ENCODE measurements at regions not wholly inside any gene's neighbourhood (a gene's known extent, or its start where the extent isn't known, plus 50 kb on each side); places are given as distances from the start of the nearest gene placed in this dataset.
A peak's percentile ranks its signal among the peaks of the same experiment; 100 is the strongest.

GRCh38 chr20:50301165-50301564 is 110.5 kb downstream of the CEBPB start:
- DNase-seq (ENCODE audit: low read depth): no peak
- H3K9me3 ChIP-seq (ENCODE audit: control insufficient read depth, low read length): no peaks in the 10 kb centered on the region
- H3K36me3 ChIP-seq (ENCODE audit: control insufficient read depth, insufficient read depth, low read length, severe bottlenecking): no peaks in the 10 kb centered on the region
- no peaks in the 10 kb centered on the region for H3K27me3 ChIP-seq (replicated peaks; ENCODE audit: control insufficient read depth, insufficient read depth, low read length)
- peaks cover 61% of the 10 kb centered on the region for H3K4me1 ChIP-seq (ENCODE audit: control insufficient read depth, insufficient read depth, low read length)
- H3K9ac ChIP-seq (ENCODE audit: low read length): no peak overlapping the region
- H3K4me3 ChIP-seq (ENCODE audit: low read length): no peak overlapping the region

GRCh38 chr20:50301712-50302111 is 111.1 kb downstream of the CEBPB start:
- peaks cover 64% of the 10 kb centered on the region for H3K4me1 ChIP-seq (ENCODE audit: control insufficient read depth, insufficient read depth, low read length)
- H3K9ac ChIP-seq (ENCODE audit: low read length): no peak overlapping the region
- H3K9me3 ChIP-seq (ENCODE audit: control insufficient read depth, low read length): no peaks in the 10 kb centered on the region
- no peak overlapping the region for H3K4me3 ChIP-seq (ENCODE audit: low read length)
- no peaks in the 10 kb centered on the region for H3K27me3 ChIP-seq (replicated peaks; ENCODE audit: control insufficient read depth, insufficient read depth, low read length)
- DNase-seq (ENCODE audit: low read depth): no peak
- no peaks in the 10 kb centered on the region for H3K36me3 ChIP-seq (ENCODE audit: control insufficient read depth, insufficient read depth, low read length, severe bottlenecking)

- DNase-seq (ENCODE audit: low read depth): peak; percentile 67
- H3K27me3 ChIP-seq (replicated peaks; ENCODE audit: control insufficient read depth, insufficient read depth, low read length): no peaks in the 10 kb centered on the region
Observed at GRCh38 chr20:50302341-50303057, 111.9 kb downstream of the CEBPB start.

GRCh38 chr20:50303573-50304500 is 113.2 kb downstream of the CEBPB start:
- peak overlapping the region; percentile 33 for H3K4me3 ChIP-seq (ENCODE audit: low read length)
- DNase-seq (ENCODE audit: low read depth): peak; percentile 71
- no peaks in the 10 kb centered on the region for H3K9me3 ChIP-seq (ENCODE audit: control insufficient read depth, low read length)
- H3K4me1 ChIP-seq (ENCODE audit: control insufficient read depth, insufficient read depth, low read length): peaks cover 61% of the 10 kb centered on the region
- peak overlapping the region; percentile 83 for H3K9ac ChIP-seq (ENCODE audit: low read length)
- no peaks in the 10 kb centered on the region for H3K27me3 ChIP-seq (replicated peaks; ENCODE audit: control insufficient read depth, insufficient read depth, low read length)
- H3K36me3 ChIP-seq (ENCODE audit: control insufficient read depth, insufficient read depth, low read length, severe bottlenecking): no peaks in the 10 kb centered on the region

More at GRCh38 chr20:50302341-50303057, 111.9 kb downstream of the CEBPB start:
- H3K4me3 ChIP-seq (ENCODE audit: low read length): peak overlapping the region; percentile 12
- H3K4me1 ChIP-seq (ENCODE audit: control insufficient read depth, insufficient read depth, low read length): peaks cover 63% of the 10 kb centered on the region
- no peaks in the 10 kb centered on the region for H3K36me3 ChIP-seq (ENCODE audit: control insufficient read depth, insufficient read depth, low read length, severe bottlenecking)
- peak overlapping the region; percentile 47 for H3K9ac ChIP-seq (ENCODE audit: low read length)
- H3K9me3 ChIP-seq (ENCODE audit: control insufficient read depth, low read length): no peaks in the 10 kb centered on the region

- H3K4me3 ChIP-seq (ENCODE audit: low read length): peak overlapping the region; percentile 33
- no peaks in the 10 kb centered on the region for H3K9me3 ChIP-seq (ENCODE audit: control insufficient read depth, low read length)
- DNase-seq (ENCODE audit: low read depth): peak; percentile 34
- no peaks in the 10 kb centered on the region for H3K36me3 ChIP-seq (ENCODE audit: control insufficient read depth, insufficient read depth, low read length, severe bottlenecking)
- H3K9ac ChIP-seq (ENCODE audit: low read length): peak overlapping the region; percentile 83
- H3K27me3 ChIP-seq (replicated peaks; ENCODE audit: control insufficient read depth, insufficient read depth, low read length): no peaks in the 10 kb centered on the region
- peaks cover 67% of the 10 kb centered on the region for H3K4me1 ChIP-seq (ENCODE audit: control insufficient read depth, insufficient read depth, low read length)
Observed at GRCh38 chr20:50304501-50304856, 113.8 kb downstream of the CEBPB start.

GRCh38 chr20:50304923-50305635 is 114.4 kb downstream of the CEBPB start:
- DNase-seq (ENCODE audit: low read depth): peak; percentile 93
- H3K9ac ChIP-seq (ENCODE audit: low read length): peak overlapping the region; percentile 83

GRCh38 chr20:50305636-50306477 is 115.2 kb downstream of the CEBPB start:
- no peaks in the 10 kb centered on the region for H3K27me3 ChIP-seq (replicated peaks; ENCODE audit: control insufficient read depth, insufficient read depth, low read length)
- no peaks in the 10 kb centered on the region for H3K9me3 ChIP-seq (ENCODE audit: control insufficient read depth, low read length)
- peak overlapping the region; percentile 83 for H3K9ac ChIP-seq (ENCODE audit: low read length)
- DNase-seq (ENCODE audit: low read depth): peak; percentile 36
- H3K36me3 ChIP-seq (ENCODE audit: control insufficient read depth, insufficient read depth, low read length, severe bottlenecking): no peaks in the 10 kb centered on the region
- peaks cover 70% of the 10 kb centered on the region for H3K4me1 ChIP-seq (ENCODE audit: control insufficient read depth, insufficient read depth, low read length)
- peak overlapping the region; percentile 2 for H3K4me3 ChIP-seq (ENCODE audit: low read length)

More at GRCh38 chr20:50304923-50305635, 114.4 kb downstream of the CEBPB start:
- peaks cover 70% of the 10 kb centered on the region for H3K4me1 ChIP-seq (ENCODE audit: control insufficient read depth, insufficient read depth, low read length)
- no peaks in the 10 kb centered on the region for H3K36me3 ChIP-seq (ENCODE audit: control insufficient read depth, insufficient read depth, low read length, severe bottlenecking)
- H3K4me3 ChIP-seq (ENCODE audit: low read length): peak overlapping the region; percentile 19
- no peaks in the 10 kb centered on the region for H3K27me3 ChIP-seq (replicated peaks; ENCODE audit: control insufficient read depth, insufficient read depth, low read length)
- H3K9me3 ChIP-seq (ENCODE audit: control insufficient read depth, low read length): no peaks in the 10 kb centered on the region

- Histone ChIP-seq H3K9ac (ENCODE audit: low read length) (peak overlapping the region; percentile 83), H3K27me3 (replicated peaks; ENCODE audit: control insufficient read depth, insufficient read depth, low read length) (no peaks in the 10 kb centered on the region)
Observed at GRCh38 chr20:50306478-50307423, 116.1 kb downstream of the CEBPB start.

GRCh38 chr20:50308166-50308512 is 117.5 kb downstream of the CEBPB start:
- peak; percentile 30 for DNase-seq (ENCODE audit: low read depth)
- H3K4me3 ChIP-seq (ENCODE audit: low read length): peak overlapping the region; percentile 52
- no peaks in the 10 kb centered on the region for H3K36me3 ChIP-seq (ENCODE audit: control insufficient read depth, insufficient read depth, low read length, severe bottlenecking)
- H3K9me3 ChIP-seq (ENCODE audit: control insufficient read depth, low read length): no peaks in the 10 kb centered on the region
- peak overlapping the region; percentile 77 for H3K9ac ChIP-seq (ENCODE audit: low read length)
- peaks cover 73% of the 10 kb centered on the region for H3K4me1 ChIP-seq (ENCODE audit: control insufficient read depth, insufficient read depth, low read length)
- H3K27me3 ChIP-seq (replicated peaks; ENCODE audit: control insufficient read depth, insufficient read depth, low read length): no peaks in the 10 kb centered on the region

More at GRCh38 chr20:50306478-50307423, 116.1 kb downstream of the CEBPB start:
- no peaks in the 10 kb centered on the region for H3K9me3 ChIP-seq (ENCODE audit: control insufficient read depth, low read length)
- no peaks in the 10 kb centered on the region for H3K36me3 ChIP-seq (ENCODE audit: control insufficient read depth, insufficient read depth, low read length, severe bottlenecking)
- peaks cover 72% of the 10 kb centered on the region for H3K4me1 ChIP-seq (ENCODE audit: control insufficient read depth, insufficient read depth, low read length)
- H3K4me3 ChIP-seq (ENCODE audit: low read length): peak overlapping the region; percentile 2
- DNase-seq (ENCODE audit: low read depth): no peak

All from adipocyte (in vitro differentiated cells).